GM12874 (cell line): ENCODE measurements at regions not wholly inside any gene's neighbourhood (a gene's known extent, or its start where the extent isn't known, plus 50 kb on each side); places are given as distances from the start of the nearest gene placed in this dataset.

Experiments used
- TF ChIP-seq, protein P1 (sequence below): IDR thresholded peaks from 2 replicates; pipeline ENCODE4 v1.5.1; 2011; ENCODE audit warnings: low read depth, mild to moderate bottlenecking, control low read depth, low read length, moderate library complexity; ENCODE audit not compliant: insufficient read depth

DNA sequence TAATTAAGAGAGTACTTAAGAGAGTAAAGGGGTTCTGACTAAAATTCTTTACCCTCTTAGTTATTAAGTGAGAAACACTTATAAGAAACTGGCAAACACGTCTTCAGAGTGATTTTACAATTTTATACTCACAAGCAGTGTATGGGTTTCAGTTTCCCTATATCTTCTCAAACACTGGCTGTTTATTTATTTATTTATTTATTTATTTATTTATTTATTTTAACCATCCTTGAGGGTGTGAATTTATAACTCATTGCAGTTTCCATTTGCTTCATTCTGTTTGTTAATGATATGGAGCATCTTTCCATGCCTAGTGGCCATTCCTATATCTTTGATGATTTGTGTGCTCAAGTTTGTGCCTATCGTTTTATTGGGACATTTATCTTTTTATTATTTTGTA, 68.0 kb upstream of the SGCD start:
- TF ChIP-seq, protein P1, sequence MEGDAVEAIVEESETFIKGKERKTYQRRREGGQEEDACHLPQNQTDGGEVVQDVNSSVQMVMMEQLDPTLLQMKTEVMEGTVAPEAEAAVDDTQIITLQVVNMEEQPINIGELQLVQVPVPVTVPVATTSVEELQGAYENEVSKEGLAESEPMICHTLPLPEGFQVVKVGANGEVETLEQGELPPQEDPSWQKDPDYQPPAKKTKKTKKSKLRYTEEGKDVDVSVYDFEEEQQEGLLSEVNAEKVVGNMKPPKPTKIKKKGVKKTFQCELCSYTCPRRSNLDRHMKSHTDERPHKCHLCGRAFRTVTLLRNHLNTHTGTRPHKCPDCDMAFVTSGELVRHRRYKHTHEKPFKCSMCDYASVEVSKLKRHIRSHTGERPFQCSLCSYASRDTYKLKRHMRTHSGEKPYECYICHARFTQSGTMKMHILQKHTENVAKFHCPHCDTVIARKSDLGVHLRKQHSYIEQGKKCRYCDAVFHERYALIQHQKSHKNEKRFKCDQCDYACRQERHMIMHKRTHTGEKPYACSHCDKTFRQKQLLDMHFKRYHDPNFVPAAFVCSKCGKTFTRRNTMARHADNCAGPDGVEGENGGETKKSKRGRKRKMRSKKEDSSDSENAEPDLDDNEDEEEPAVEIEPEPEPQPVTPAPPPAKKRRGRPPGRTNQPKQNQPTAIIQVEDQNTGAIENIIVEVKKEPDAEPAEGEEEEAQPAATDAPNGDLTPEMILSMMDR: no peak

DNA sequence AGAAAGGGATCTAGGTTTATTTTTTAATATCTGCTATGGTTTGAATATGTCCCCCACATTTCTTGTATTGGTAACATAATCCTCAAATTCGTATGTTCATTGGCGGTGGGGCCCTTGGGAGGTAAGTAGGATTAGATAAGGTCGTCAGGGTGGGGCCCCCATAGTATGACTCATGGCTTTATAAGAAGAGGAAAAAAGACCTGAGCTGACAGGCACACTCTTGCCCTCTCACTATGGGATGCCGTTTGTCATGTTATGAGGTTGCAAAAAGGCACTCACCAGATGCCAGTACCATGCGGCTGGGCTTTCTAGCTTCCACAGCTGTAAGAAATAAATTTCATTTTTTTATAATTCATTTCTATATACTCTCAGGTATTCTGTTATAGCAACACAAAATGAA, 67.3 kb upstream of the SGCD start:
- TF ChIP-seq, protein P1: no peak

DNA sequence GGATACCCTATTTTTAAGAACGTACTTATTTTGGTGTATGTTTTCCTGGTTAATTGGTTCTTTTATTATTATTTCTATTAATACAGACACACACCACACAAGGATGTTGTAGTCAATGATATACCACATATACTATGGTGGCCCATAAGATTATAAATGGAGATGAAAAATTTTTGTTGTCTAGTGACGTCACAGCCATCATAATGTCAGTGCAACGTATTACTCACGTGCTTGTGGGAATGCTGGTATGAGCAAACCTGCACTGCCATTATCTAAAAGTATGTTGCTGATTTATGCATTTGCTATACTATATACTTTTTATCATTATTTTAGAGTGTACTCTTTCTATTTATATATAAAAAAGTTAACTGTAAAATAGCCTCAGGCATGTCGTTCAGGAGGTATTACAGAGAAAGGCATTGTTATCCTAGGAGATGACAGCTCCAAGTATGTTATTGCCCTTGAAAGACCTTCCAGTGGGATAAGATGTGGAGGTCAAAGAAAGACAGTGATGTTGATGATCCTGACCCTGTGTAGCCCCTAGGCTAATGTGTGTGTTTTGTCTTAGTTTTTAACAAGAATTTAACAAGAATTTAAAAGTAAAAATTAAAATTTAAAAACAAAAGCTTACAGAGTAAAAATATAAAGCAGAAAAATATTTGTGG, 65.6 kb upstream of the SGCD start:
- TF ChIP-seq, protein P1: no peak

DNA sequence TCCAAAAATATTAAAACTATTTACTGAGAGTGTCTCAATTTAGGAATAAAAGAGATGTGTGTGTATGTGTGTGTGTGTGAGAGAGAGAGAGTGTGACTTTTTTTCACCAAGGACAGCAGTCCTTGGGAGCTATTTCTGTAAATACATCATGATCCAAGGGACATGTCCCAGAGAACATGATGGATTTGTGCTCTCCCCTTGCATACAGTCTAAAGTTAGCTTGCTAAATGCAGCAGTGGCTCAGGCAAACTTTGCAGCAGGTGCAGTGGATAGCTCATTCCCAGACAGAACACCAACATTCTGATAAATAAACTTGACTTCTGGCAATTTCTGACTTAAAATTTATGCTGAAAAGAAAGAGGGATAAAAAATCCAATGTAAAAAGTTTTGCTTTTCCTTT, 55.4 kb upstream of the SGCD start:
- TF ChIP-seq, protein P1: no peak

DNA sequence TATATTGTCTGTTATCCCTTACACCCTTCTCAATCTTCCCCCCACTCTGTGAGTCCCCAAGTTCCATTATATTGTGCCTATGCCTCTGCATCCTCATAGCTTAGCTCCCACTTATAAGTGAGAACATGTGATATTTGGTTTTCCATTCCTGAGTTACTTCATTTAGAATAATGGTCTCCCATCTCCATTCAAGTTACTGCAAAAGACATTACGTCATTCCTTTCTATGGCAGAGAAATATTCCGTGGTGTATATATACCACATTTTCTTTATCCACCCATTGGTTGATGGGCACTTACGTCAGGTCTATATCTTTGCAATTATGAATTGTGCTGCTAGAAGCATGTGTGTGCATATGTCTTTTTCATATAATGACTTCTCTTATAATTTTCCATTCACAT, 54.8 kb upstream of the SGCD start:
- TF ChIP-seq, protein P1: no peak

DNA sequence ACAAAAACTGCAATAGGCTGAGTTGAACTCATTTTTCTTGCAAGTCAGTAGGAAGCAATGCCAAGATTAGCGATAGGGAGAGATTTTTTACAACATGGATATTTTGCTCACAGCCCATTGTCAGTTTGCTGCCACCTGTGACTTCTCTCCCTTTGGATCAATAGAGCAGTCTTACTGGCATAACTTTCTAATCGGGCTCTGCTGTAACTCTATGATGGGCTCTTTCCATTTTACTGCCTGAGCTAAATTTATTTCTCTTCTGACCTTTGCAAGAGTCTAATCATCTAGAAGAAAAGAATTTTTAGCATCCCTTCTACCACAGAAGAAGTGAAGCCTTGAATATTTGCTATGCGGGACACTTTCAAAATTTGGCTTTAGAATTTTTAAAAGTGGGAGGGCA, 53.6 kb upstream of the SGCD start:
- TF ChIP-seq, protein P1: no peak

DNA sequence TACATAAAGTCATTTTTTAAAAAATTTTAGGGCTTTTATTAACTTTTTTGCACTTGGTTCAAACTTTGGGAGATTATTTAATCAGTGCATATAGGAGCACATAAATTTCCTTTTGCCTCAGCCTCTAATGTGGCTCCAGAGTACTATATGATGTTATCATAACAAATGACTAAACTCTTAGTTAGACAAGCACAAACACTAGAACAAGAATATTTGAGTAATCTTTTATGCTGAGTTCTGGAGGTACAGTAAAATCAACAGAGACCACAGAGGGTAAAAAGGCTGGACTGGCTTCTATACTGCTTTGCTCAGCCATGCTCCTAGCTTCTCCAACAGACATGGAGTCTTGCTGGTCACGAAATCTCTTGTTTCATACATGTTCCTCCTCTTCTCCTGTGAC, 52.5 kb upstream of the SGCD start:
- TF ChIP-seq, protein P1: no peak
